Spleen (tissue), 7 donors: ENCODE measurements at regions not wholly inside any gene's neighbourhood (a gene's known extent, or its start where the extent isn't known, plus 50 kb on each side); places are given as distances from the start of the nearest gene placed in this dataset.

Experiments used
- CTCF ChIP-seq, 11 experiments: fragments of 200-600 bp in 7 of 11; fragments of 450-650 bp in 4 of 11; sonication (generic) in 4 of 11; IDR thresholded peaks in 8 of 11; conservative IDR thresholded peaks in 3 of 11; 1 replicate in 7 of 11; 2 replicates in 4 of 11; pipeline versions ENCODE4 v1.4.0 to v1.8.0; 2016 to 2021; ENCODE audit warnings: antibody characterized with exemption in 11 of 11, inconsistent platforms in 4 of 11, mild to moderate bottlenecking in 1 of 11
- POLR2A ChIP-seq, 3 donors: fragments of 450-650 bp; IDR thresholded peaks; one replicate each; pipeline ENCODE4 v1.5.1; 2017; ENCODE audit warnings: antibody characterized with exemption in 3 of 3, mild to moderate bottlenecking in 1 of 3
- donor health status: DM: no; HTN: no; CAD: no; lungs with moderate emphysema.
- donor health status: DM: no; HTN: no; CAD: no.
- donor health status: DM: no; HTN: no; CAD: no.

- no peak for TF ChIP-seq POLR2A (IDR thresholded peaks at IDR 0.05)
- TF ChIP-seq CTCF (IDR thresholded peaks at IDR 0.05 in 8 of 11, conservative IDR thresholded peaks at IDR 0.05 in 3 of 11): no peak
Measured at GRCh38 chr17:65349916-65350315, 211.5 kb downstream of the AXIN2 start.
